GM12878 (cell line): ENCODE measurements at regions not wholly inside any gene's neighbourhood (a gene's known extent, or its start where the extent isn't known, plus 50 kb on each side); places are given as distances from the start of the nearest gene placed in this dataset.

Source experiments
- ATF2 ChIP-seq: IDR thresholded peaks from 2 replicates; pipeline ENCODE4 v1.6.1; 2012; ENCODE audit warnings: low read length, inconsistent platforms
- BCL11A ChIP-seq: IDR thresholded peaks from 2 replicates; pipeline ENCODE4 v1.6.1; 2011; ENCODE audit warnings: low read depth, low read length
- BHLHE40 ChIP-seq, 2 experiments: fragments of 450-650 bp in 1 of 2; IDR thresholded peaks; 2 replicates each; pipeline ENCODE4 v1.6.1; 2011 to 2017; ENCODE audit warnings: low read depth in 2 of 2, borderline replicate concordance in 1 of 2, improper control_type of control experiment in 1 of 2, low read length in 1 of 2, mild to moderate bottlenecking in 1 of 2
- BRCA1 ChIP-seq: IDR thresholded peaks from 2 replicates; pipeline ENCODE4 v1.6.1; 2011; ENCODE audit warnings: low read depth, low read length, improper control_type of control experiment
- CBX5 ChIP-seq: sonication (generic); IDR thresholded peaks from 2 replicates; pipeline ENCODE4 v1.6.1; 2016; ENCODE audit warnings: low read depth, moderate library complexity, mild to moderate bottlenecking, inconsistent platforms
- CHD1 ChIP-seq: IDR thresholded peaks from 2 replicates; pipeline ENCODE4 v1.6.1; 2012; ENCODE audit warnings: low read depth, low read length, improper control_type of control experiment
- CHD4 ChIP-seq: fragments of 200-600 bp; sonication (generic); IDR thresholded peaks from 2 replicates; pipeline ENCODE4 v1.6.1; 2016; ENCODE audit warnings: mild to moderate bottlenecking
- ETV6 ChIP-seq, 2 experiments: fragments of 450-650 bp in 1 of 2; IDR thresholded peaks in 1 of 2; conservative IDR thresholded peaks in 1 of 2; 2 replicates each; pipeline ENCODE4 v1.6.1; 2014; ENCODE audit warnings: antibody characterized with exemption in 1 of 2, borderline replicate concordance in 1 of 2, low read depth in 1 of 2, mild to moderate bottlenecking in 1 of 2, moderate library complexity in 1 of 2
- FOXK2 ChIP-seq: fragments of 450-650 bp; IDR thresholded peaks from 2 replicates; pipeline ENCODE4 v1.6.1; 2017; ENCODE audit warnings: mild to moderate bottlenecking, moderate library complexity
- IRF5 ChIP-seq: fragments of 450-650 bp; IDR thresholded peaks from 2 replicates; pipeline ENCODE4 v1.6.1; 2017; ENCODE audit warnings: borderline replicate concordance
- JUNB ChIP-seq: IDR thresholded peaks from 2 replicates; pipeline ENCODE4 v1.6.1; 2016; ENCODE audit warnings: antibody characterized with exemption, mild to moderate bottlenecking
- KAT2A ChIP-seq: conservative IDR thresholded peaks from 2 replicates; pipeline ENCODE4 v1.6.1; 2011; ENCODE audit warnings: low read depth, low read length; ENCODE audit not compliant: control insufficient read depth
- NFXL1 ChIP-seq: fragments of 450-650 bp; IDR thresholded peaks from 2 replicates; pipeline ENCODE4 v1.6.1; 2017; ENCODE audit warnings: antibody characterized with exemption, mild to moderate bottlenecking, borderline replicate concordance
- NRF1 ChIP-seq: conservative IDR thresholded peaks from 2 replicates; pipeline ENCODE4 v1.6.1; 2011; ENCODE audit warnings: mild to moderate bottlenecking, low read depth, low read length, improper control_type of control experiment
- PBX3 ChIP-seq: IDR thresholded peaks from 2 replicates; pipeline ENCODE4 v1.6.1; 2011; ENCODE audit warnings: mild to moderate bottlenecking, low read depth, low read length, moderate library complexity; ENCODE audit not compliant: insufficient replicate concordance
- PML ChIP-seq: IDR thresholded peaks from 2 replicates; pipeline ENCODE4 v1.6.1; 2012; ENCODE audit warnings: low read length, inconsistent platforms
- POU2F2 ChIP-seq: IDR thresholded peaks from 3 replicates; pipeline ENCODE4 v1.6.1; 2011; ENCODE audit warnings: low read depth, mild to moderate bottlenecking, low read length, borderline replicate concordance
- RUNX3 ChIP-seq: IDR thresholded peaks from 2 replicates; pipeline ENCODE4 v1.6.1; 2012; ENCODE audit warnings: low read length, inconsistent platforms
- SMAD5 ChIP-seq: IDR thresholded peaks from 2 replicates; pipeline ENCODE4 v1.6.1; 2016; ENCODE audit warnings: antibody characterized with exemption, low read depth
- SP1 ChIP-seq: IDR thresholded peaks from one replicate; pipeline ENCODE4 v1.6.1; 2011; ENCODE audit warnings: low read depth, low read length
- SREBF2 ChIP-seq: IDR thresholded peaks from 2 replicates; pipeline ENCODE4 v1.6.1; 2012; ENCODE audit warnings: mild to moderate bottlenecking, low read length
- STAT3 ChIP-seq: IDR thresholded peaks from 2 replicates; pipeline ENCODE4 v1.6.1; 2011; ENCODE audit warnings: low read depth, low read length, improper control_type of control experiment
- TCF12 ChIP-seq: IDR thresholded peaks from 2 replicates; pipeline ENCODE4 v1.6.1; 2011; ENCODE audit warnings: low read depth, mild to moderate bottlenecking, low read length
- YBX1 ChIP-seq: fragments of 450-650 bp; IDR thresholded peaks from 2 replicates; pipeline ENCODE4 v1.6.1; 2016; ENCODE audit warnings: antibody characterized with exemption
- YY1 ChIP-seq: IDR thresholded peaks from 2 replicates; pipeline ENCODE4 v1.6.1; 2011; ENCODE audit warnings: low read depth, mild to moderate bottlenecking, low read length
- ZNF622 ChIP-seq: fragments of 450-650 bp; IDR thresholded peaks from 2 replicates; pipeline ENCODE4 v1.6.1; 2017; ENCODE audit warnings: mild to moderate bottlenecking, inconsistent platforms
- ZNF687 ChIP-seq: fragments of 450-650 bp; IDR thresholded peaks from 2 replicates; pipeline ENCODE4 v1.6.1; 2017; ENCODE audit warnings: mild to moderate bottlenecking, moderate library complexity

- TF ChIP-seq BCL11A: 0 out of 2 replicates have a peak, but pooled peaks have one; percentile 9
- TF ChIP-seq SP1: no peak
- no peak for TF ChIP-seq KAT2A
- TF ChIP-seq BHLHE40 (IDR thresholded peaks at IDR 0.05; ENCODE audit: borderline replicate concordance in 1 of 2, low read depth in 2 of 2, low read length in 1 of 2): peak in 1 of 2 experiments; percentile 1; a peak in 1 of 4 replicates
- TF ChIP-seq TCF12: no peak
- TF ChIP-seq IRF5: no peak
- TF ChIP-seq SREBF2: no peak
- TF ChIP-seq SMAD5: no peak
- no peak for TF ChIP-seq CHD1
- TF ChIP-seq ATF2: peak; percentile 18; the same call in 1 of the 2 replicates
- TF ChIP-seq CHD4: no peak
- no peak for TF ChIP-seq STAT3
- TF ChIP-seq CBX5: no peak
- no peak for TF ChIP-seq NFXL1
- peak in 1 of 2 experiments; percentile 75; a peak in 2 of 4 replicates for TF ChIP-seq ETV6 (conservative IDR thresholded peaks at IDR 0.05 in 1 of 2, IDR thresholded peaks at IDR 0.05 in 1 of 2; ENCODE audit: borderline replicate concordance in 1 of 2, low read depth in 1 of 2)
- TF ChIP-seq PML: 0 out of 2 replicates have a peak, but pooled peaks have one; percentile 27
- no peak for TF ChIP-seq ZNF622
- 0 out of 2 replicates have a peak, but pooled peaks have one; percentile 9 for TF ChIP-seq YY1
- TF ChIP-seq POU2F2: no peak
- no peak for TF ChIP-seq ZNF687
- no peak for TF ChIP-seq FOXK2
- no peak for TF ChIP-seq BRCA1
- no peak for TF ChIP-seq PBX3
- TF ChIP-seq JUNB: peak; percentile 80
- peak; percentile 44 for TF ChIP-seq RUNX3
- no peak for TF ChIP-seq NRF1
- TF ChIP-seq YBX1: no peak
Measured at GRCh38 chr11:115996808-115997188, 492.6 kb upstream of the CADM1 start (continued).
